GM18511 (cell line): ENCODE measurements at regions not wholly inside any gene's neighbourhood (a gene's known extent, or its start where the extent isn't known, plus 50 kb on each side); places are given as distances from the start of the nearest gene placed in this dataset.

Experiments
- ATAC-seq: cut with Tn5 transposase; IDR thresholded peaks from one replicate; pipeline ENCODE4 v1.9.1; 2021; ENCODE audit warnings: mild to moderate bottlenecking, moderate library complexity; ENCODE audit not compliant: unreplicated experiment

DNA sequence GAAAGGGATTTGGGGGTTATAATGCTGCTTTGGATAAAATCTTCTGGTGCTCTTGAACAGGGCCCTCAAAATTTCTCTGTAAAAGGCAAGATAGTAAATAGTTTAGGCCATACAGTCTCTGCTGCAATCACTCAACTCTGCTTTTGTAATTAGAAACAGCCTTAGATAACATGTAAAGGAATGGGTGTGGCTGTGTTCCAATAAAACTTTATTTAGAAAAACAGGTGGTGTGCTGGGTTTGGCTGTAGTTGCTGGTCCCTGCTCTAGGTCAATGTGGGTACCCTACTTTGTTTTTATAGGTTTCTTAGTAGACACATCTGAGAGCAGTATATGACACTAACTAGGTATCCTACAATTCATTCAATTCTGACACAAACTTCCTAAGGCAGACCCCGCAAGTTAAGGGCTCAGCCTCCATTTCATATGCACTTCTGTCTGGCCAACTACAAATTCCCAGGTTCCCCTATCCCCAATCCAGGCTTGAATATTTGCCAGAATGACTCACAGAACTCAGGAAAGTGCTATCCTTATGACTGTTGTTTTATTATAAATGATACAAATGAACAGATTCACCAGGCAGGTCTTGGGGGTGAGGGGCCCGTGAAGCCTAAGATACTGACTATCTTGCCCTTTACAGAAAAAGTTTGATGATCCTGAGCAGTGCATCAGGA lies 349.9 kb downstream of the RPS24 start:
- ATAC-seq = no peak

DNA sequence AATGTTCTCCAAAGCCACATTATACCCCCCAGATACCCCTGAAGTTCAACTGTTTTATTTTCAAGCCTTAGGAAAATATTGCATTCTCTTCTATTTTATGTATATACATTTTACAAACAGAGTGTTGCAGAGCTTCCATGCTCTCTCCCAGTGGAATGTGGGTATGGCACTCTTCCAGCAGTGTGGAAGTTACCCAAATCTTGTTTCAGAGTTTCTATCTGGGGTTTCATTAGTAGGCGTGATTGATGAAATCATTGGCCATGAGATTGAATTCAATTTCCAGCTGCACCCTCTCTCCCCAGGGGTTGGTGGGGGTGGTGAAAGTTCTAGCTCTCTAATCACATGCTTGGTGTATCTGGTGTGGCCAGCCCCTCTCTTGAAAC lies 350.4 kb downstream of the RPS24 start:
- ATAC-seq = no peak

DNA sequence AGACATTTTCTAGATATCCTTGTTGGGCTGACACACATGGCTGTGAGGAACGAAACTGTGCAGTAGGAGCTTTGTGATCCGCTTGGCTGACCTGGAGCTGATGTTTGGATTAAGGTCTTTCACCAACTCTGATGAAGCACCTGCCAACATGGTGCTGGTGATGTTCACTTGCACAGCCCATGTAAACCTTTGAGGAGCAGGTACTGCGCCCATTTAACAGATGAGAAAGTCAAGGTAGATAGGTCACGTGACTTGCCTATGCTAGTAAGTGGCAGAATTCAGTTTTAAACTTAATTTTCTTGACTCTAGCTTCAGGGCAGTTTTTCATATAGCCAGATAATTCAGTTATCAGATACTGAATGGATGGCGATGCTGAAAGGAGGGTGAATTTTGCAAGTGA lies 351.9 kb downstream of the RPS24 start:
- no peak for ATAC-seq

DNA sequence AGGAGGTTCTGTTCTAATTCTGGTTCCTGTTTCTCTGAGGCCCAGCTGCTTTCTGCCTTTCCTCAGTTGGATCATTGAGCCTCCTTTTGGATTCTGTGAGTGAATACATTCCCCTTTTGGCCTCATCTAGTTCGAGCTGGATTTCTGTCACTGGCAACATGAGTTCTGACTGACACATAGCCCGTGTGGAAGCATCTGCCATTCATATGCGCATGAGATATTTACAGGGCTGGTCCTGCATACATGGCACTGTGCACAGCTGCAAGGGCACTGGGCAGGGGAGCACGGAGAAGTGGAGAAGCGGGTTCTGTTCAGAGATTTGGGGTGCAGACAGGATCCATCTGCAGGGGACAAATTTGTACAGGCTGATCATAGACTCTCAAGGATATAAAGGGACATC lies 352.8 kb downstream of the RPS24 start:
- ATAC-seq = no peak

DNA sequence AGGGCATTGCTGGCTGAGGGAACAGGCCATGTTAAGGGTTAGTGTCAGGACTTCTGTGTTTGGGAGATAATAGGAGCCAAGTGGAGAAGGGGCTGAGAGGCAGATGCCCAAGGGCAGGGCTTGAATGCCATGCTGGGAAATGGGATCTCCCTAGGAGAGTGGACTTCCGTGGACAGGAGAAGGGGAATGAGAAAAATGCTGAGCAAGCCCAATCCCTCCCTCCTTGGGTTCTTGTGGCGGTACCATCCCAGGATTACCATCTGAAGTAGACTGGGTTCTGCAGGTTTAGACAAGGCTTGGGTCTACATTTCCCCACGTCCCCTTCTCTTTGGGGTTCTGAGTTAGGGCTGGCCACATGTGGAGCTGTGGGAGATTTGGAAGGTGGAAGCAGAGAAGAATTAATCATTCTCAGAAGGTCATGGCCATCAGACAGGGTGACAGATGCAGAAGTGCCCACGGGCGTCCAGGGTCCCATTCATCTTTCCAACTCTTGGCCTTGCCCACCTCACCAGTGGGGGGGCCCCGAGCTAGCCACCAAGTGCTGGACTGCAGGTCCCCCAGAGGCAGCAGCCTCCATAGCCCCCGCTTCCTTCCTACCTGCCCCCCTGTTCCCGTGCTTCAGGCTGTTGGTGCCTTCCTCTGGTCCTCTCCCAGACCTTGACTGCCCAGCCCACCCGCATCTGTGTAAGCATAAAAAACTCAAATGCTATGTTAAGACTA lies 354.8 kb downstream of the RPS24 start:
- no peak for ATAC-seq

DNA sequence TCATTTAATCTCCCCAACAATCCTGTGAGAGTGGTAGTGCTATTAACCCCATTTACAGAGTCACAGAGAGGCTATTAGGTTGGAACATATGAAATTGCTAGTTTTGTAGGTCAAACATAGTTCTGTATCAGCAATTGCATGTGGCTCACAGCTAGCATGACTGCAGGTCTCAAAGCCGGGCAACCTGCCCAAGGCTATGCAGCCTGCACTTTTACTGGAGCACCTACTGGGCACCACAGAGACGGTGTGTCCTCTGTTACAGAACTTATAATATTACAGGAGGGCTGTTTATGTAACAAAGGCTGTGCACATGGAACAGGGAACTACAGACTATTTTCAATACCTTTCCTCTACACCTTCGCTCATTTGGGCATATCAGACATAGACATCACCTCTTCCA lies 355.8 kb downstream of the RPS24 start:
- no peak for ATAC-seq

DNA sequence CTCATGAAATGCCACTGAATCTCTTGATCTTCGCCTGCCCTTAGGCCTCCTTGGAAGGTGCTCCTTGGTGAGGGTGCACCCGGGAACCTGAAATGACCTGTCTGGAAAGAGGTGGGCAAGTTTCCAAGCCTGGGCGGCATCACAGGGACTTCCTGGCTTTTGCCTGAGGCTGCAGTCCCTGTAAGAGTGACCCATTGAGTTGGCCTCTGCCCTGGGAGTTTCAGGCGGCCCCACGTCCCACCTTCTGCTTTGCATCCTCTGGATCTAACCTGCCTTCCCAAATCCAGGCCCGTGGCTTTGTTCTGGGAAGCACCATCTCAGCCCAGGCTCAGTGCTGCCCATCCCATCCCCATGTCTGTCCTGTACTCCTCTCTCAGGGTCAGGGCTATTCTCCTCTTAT lies 356.4 kb downstream of the RPS24 start:
- ATAC-seq = no peak

DNA sequence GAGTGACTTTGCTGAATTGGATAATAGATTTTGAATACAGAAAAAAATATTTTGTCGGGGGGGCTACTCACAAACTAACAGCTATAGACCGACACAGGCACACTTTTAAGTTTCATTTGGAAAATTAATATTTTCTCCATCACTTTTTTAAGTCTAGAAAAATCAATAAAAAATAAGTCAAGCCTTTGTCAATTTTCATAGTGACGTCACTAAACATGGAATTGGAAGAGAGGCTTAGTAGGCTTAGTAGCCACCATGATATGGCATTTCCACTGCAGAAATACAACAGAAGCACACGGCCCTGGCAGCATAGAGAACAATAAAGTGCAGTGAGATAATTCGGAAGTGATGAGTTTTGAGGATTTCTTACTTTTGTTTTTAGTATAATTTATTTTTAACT lies 357.2 kb downstream of the RPS24 start:
- ATAC-seq = no peak

DNA sequence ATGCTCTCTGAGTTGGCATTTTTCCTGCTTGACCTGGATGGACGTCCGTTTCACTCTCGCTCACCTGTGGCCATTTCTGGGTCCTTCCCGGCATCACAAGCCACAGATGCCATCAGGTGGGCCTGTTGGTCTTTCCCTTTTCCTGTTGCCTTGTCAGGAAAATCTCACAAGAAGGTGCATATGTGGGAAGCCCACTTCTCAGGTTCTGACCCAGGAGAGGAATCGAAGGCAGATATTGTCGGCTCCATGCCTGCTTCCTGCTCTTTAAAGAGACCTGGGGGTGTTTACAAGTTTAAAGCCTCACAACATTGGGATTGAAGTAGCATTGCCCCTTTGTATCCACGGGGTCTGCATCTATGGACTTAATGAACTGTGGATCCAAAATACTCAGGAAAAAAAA lies 357.9 kb downstream of the RPS24 start:
- no peak for ATAC-seq

DNA sequence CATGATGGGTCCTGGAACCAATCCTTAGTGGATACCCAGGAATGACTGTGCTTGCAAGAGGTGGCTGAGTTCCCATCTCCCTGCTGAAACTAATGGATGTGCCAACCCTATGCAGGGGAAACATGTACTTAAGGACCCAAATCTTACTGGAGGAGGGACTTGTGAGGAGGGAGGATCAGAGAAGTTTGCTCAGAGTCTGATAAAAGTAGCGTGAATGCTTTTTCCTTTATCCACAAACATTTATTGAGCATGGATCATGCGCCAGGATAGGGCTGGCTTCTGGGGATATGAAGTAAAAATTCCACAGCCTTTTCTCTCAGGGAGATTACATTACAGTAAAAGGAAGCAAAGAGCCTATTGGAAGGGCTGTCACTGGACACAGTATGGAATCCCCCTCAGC lies 358.5 kb downstream of the RPS24 start:
- no peak for ATAC-seq

DNA sequence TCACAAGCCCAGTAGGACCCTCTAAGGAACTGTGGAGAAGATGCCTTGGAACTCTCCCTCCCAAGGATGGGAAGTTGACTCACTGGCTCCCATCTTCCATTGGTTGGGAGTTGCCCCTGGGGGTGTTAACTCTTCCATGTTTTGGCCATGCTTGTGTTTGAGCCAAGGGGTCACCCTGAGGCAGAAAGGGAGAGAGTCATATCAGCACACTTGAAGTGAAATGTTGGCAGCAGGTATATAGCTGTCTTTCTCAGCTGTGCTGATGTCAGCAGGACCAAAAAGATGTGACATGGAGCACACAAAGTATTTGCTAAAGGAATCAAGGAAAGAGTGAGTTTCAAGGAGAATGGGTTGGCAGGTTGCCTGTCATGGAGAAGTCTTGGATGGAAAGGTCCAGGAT lies 359.4 kb downstream of the RPS24 start:
- ATAC-seq = no peak

DNA sequence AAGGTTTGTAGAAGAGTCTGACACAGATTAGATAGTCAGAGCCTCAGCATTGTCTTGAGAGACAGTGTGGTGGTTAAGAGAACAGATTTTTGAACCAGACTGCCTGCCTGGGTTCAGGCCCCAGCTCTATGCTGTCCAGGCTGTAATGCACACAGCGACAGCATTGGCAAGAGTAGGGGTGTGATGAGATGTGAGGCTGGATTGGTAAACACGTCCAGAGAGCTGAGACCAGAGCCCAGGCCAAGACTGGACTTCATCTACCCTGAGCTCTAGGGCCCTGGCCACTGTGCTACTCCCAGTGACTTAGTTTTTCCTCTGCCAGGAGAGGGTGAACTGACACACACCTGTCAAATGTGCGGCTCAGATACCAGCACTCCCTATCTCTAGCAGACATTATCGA lies 360.4 kb downstream of the RPS24 start:
- no peak for ATAC-seq

DNA sequence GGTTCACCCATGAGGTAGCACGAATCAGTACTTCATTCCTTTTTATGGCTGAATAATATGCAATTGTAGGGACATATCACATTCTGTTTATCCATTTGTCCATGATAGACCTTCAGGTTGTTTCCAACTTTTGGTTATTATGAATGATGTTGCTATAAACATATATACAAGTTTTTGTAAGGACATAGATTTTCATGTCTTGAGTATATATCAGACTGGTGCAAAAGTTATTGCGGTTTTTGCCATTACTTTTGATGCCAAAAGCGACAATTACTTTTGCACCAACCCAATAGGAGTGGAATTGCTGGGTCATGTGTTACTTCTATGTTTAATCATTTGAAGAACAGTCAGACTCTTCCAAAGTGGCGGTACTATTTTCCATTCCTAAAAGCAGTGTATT lies 361.5 kb downstream of the RPS24 start:
- ATAC-seq = no peak

DNA sequence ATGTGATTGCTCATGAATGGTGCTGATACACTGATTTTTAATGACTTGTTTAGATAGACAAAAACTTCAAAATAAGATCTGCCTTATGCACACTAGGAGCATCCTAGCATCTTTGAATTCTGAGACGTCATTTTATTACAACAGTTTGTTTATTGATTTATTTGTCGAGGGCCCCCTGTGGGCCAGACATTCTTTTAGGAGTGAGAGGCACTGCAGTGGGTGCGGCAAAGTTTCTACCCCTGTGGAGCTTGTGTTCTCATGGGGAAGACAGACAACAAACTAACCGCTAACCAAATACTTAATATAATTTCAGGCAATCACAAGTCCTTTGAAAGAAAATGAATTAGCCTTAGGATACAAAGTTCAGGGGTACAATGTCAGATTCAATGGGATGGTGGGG lies 363.1 kb downstream of the RPS24 start:
- ATAC-seq = no peak

DNA sequence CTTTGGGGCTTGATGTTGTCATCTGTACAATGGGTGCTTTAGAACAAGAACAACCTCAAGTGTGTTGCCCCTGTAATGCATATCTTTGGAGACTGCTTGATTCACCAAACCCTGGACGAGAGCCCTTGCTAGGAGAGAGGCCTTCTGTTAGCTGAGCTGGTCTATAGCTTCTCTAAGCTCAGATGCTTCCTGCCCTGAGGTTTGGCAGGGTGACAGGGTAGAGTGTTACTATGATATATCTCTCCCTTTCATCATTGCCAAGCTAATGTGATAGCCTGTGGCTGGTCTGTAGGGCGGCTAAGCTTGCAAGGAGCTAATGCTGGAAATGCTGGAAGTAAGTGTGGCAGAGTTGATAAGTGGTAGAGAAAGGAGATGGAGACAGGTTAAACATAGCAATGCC lies 364.1 kb downstream of the RPS24 start:
- ATAC-seq = no peak

DNA sequence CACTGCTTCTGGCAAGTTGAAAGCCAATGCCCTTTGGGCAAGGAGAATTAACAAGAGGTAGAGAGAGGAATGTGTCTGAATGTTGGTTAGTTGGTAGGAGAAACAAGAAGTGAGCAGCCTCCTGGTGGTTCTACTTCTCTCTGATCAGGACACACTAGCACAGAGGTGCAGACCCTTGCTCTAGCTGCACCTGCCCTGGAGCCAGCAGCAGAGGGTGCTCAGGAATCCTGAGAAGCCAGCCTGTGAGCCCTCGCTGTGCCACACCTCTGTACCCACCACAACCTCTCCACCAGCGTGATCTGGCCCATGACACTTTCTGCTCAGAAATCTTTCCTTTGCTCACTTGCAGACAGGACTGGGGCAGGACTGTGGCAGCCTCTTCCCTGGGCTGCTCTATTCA lies 364.7 kb downstream of the RPS24 start:
- no peak for ATAC-seq

DNA sequence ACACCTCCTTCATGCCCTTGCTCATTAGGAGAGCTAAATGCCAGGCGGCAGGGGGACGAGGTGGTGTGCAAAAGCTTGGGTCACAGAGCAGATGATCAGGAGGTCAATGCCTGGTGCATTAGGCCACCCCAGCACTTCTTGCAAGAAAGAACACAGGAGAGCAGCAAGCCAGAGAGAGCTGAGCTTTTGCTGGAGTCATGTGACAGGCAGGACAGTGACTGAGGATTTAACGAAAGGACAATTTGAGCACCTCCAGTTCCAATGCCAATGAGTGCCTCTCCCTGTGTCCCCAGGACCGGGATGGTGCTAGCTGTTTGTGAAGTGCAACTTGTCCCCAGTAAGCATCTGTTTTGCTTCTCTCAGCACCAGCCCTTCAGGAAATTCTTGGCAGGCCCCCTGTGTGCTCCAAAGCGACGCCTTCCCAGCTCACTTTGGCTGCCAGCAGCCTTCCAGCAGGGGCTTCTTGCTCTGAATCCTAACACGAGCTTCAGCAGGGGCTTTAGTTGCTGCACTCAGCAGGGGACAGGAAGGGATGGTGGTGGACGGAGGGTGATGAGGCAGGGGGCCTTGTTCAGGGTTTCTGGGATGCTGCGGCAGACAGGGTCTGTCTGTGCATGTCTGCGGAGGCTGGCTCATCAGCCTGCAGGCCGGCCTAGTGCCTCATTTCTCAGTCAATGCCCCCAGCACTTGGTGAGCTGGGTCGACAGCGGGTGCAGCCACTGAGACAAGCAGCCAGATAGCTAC lies 368.1 kb downstream of the RPS24 start:
- no peak for ATAC-seq

DNA sequence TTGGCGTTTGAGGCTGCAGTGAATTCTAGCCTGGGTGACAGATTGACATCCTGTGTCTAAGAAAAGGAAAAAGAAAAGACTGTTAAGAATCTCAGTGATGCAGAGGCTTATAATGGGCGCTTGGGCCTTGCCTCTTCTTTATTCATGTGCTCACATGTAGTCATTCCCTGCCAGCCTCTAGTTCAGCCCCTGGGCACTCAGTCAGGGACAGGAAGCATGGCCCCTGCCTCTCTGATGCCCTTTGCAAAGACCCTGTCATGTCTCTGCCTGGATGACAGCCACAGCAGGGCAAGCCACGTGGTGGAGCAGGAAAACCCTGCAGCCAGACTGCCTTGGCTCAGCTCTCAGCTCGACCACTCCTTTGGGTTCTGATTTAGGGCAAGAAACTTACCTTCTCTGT lies 368.9 kb downstream of the RPS24 start:
- ATAC-seq = no peak

DNA sequence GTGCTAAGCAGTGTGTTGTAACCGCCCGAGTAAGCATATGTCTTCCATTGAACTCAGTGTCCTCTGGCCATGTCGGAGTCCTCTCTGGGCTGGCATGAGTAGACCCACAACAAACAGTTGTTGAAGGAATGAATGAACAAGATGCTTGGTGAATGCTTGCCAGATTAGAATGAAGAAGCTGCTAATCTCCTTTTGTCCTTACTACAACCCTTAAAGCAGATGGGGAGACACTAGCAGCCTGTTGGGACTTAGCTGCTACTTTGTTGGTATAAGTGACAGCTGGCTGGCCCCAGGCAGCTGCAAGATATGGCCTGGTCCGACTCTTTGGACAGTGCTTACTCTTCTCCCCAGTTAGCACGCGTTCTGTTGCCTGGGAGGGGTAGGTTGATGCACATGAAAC lies 370.1 kb downstream of the RPS24 start:
- ATAC-seq = no peak

DNA sequence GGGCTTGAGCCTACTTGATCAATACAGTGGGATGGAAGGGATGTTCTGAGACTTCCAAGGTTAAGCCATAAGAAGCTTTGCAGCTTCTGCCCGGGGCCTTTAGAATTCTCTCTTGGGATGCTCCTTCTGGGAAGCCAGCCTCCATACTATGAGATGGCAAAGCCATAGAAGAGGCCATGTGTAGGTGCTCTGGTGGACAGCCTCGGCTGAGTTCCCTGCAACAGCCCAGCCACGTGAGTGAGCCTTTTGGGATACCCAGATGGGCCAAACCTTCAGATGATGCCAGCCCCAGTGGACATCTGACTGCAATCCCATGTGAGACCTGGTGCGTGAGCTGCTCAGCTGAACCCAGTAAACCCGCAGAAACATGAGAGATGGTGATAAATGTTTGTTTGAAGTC lies 370.6 kb downstream of the RPS24 start:
- no peak for ATAC-seq

DNA sequence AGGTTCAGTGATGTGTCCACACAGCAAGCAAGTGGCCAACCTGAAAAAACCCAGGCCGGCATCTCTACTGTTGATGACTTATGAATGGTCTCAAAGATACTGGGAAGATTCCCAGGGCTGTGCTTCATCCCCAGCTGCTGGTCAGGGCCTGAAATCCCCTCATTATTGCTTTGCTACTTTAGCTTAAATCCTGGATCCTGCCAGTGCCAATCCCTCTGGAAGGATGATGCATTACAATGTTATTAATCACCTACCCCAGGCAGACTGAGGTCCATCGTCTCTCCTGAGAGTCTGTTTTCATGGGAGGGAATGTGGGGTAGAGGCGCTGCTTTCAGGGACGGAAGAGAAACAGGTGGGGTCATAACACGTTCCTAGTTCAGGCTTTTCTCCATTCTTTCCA lies 371.6 kb downstream of the RPS24 start:
- no peak for ATAC-seq

DNA sequence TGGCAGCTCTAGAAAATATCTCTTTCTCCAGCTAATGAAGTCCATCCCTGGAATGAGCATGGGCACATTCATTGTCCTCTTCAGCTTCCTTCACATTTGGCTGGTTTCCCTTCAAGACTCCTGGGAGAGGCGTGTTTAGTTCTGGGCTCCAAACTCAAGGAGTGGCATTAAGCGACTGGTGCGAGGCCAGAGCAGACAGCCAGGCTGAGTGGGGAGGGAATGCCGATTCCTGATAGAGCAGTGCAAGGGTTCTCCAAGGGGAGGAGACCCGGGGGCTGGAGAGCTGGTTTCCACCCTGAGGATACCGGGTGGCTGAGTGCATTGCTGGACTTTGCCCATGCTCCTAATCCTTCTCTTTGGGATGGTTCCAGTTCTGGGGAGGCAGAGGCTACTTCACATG lies 372.1 kb downstream of the RPS24 start:
- ATAC-seq = no peak
